Activated B cell treated with CpG ODN at 0.5 μM for 24 hours (primary cell): ENCODE measurements at regions not wholly inside any gene's neighbourhood (a gene's known extent, or its start where the extent isn't known, plus 50 kb on each side); places are given as distances from the start of the nearest gene placed in this dataset.

ENCODE experiments used
- ATAC-seq: fragments of 200-7000 bp; cut with Tn5 transposase; one replicate; pipeline ENCODE4 v1.10.0; 2021; ENCODE audit warnings: low read depth, mild to moderate bottlenecking, moderate library complexity
- CTCF ChIA-PET: fragments of 350-600 bp; sonication (Branson Sonifier 250); formaldehyde crosslinking; loops from one replicate; lab custom pipeline; 2021; ENCODE audit warnings: antibody characterized with exemption; lab: Charles Lee
- POLR2A ChIA-PET: fragments of 350-600 bp; sonication (Branson Sonifier 250); formaldehyde crosslinking; loops from one replicate; lab custom pipeline; 2021; ENCODE audit warnings: antibody characterized with exemption; lab: Charles Lee
- DNase-seq: peaks from one replicate; pipeline ENCODE4 v3.0.0; 2022
- H3K27ac Mint-ChIP-seq: one replicate; pipeline ENCODE4 v1.8.0; 2020; ENCODE audit warnings: mixed read lengths
- H3K27me3 Mint-ChIP-seq: one replicate; pipeline ENCODE4 v1.8.0; 2021; ENCODE audit warnings: mixed read lengths
- H3K36me3 Mint-ChIP-seq: one replicate; pipeline ENCODE4 v1.8.0; 2021; ENCODE audit warnings: low read depth, mixed read lengths
- H3K4me1 Mint-ChIP-seq: one replicate; pipeline ENCODE4 v1.8.0; 2021; ENCODE audit warnings: mixed read lengths
- H3K4me3 Mint-ChIP-seq: one replicate; pipeline ENCODE4 v1.8.0; 2020; ENCODE audit warnings: mild to moderate bottlenecking, mixed read lengths
- H3K9me3 Mint-ChIP-seq: one replicate; pipeline ENCODE4 v1.8.0; 2020; ENCODE audit warnings: mixed read lengths
- intact Hi-C: fragments of 100-400 bp; cut with micrococcal nuclease; formaldehyde crosslinking; loops from one replicate; pipeline ENCODE4 v1.15.1; 2024
- TF ChIP-seq, protein P1 (sequence below): fragments of 200-600 bp; IDR thresholded peaks from one replicate; pipeline ENCODE4 v1.8.0; 2022; ENCODE audit warnings: antibody characterized with exemption, mild to moderate bottlenecking

GRCh38 chr19:29263305-29264135 lies 50.6 kb upstream of the UQCRFS1 start:
- no peaks in the 10 kb centered on the region for H3K4me1 Mint-ChIP-seq
- TF ChIP-seq, protein P1, sequence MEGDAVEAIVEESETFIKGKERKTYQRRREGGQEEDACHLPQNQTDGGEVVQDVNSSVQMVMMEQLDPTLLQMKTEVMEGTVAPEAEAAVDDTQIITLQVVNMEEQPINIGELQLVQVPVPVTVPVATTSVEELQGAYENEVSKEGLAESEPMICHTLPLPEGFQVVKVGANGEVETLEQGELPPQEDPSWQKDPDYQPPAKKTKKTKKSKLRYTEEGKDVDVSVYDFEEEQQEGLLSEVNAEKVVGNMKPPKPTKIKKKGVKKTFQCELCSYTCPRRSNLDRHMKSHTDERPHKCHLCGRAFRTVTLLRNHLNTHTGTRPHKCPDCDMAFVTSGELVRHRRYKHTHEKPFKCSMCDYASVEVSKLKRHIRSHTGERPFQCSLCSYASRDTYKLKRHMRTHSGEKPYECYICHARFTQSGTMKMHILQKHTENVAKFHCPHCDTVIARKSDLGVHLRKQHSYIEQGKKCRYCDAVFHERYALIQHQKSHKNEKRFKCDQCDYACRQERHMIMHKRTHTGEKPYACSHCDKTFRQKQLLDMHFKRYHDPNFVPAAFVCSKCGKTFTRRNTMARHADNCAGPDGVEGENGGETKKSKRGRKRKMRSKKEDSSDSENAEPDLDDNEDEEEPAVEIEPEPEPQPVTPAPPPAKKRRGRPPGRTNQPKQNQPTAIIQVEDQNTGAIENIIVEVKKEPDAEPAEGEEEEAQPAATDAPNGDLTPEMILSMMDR = no peak
- DNase-seq = no peak
- CTCF ChIA-PET = interaction anchor here (0.5 to 1.4 kb wide), 5 partner anchors 10 to 1290 kb away, joined by 3 to 6 read pairs (median 3); no protein-coding TSS in a partner anchor
- no peaks in the 10 kb centered on the region for H3K36me3 Mint-ChIP-seq
- no peak for ATAC-seq
- intact Hi-C loops = no loop called here
- POLR2A ChIA-PET = no interaction called here
- H3K27me3 Mint-ChIP-seq = peaks cover 16% of the 10 kb centered on the region
- H3K27ac Mint-ChIP-seq = no peak overlapping the region
- H3K4me3 Mint-ChIP-seq = no peak overlapping the region
- H3K9me3 Mint-ChIP-seq = no peaks in the 10 kb centered on the region

DNA sequence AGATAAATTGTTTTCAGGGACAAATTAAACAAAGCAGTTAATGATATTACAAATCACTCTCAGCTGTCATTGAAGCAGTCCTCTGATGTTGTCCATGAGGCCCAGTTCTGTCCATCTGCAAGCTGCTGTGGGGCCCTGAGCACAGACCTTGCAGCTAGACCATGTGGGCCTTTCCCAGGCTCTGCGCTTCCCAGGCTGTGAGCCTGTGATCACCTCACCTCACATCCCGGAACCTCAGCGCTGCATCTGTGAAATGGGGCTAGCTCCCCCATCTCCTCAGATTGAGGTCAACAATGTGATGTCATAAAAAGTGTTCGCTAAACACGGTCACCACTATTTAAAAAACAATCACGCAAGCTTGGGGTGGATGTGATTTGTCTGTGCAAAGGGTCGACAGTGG lies 51.9 kb upstream of the UQCRFS1 start:
- Mint-ChIP-seq H3K4me3 (no peak overlapping the region), H3K36me3 (no peaks in the 10 kb centered on the region), H3K27me3 (peaks cover 18% of the 10 kb centered on the region), H3K9me3 (no peaks in the 10 kb centered on the region), H3K27ac (no peak overlapping the region), H3K4me1 (no peaks in the 10 kb centered on the region)
- DNase-seq (no peak), ATAC-seq (no peak)
- ChIA-PET POLR2A (no interaction called here), CTCF (interaction anchor here (1.4 kb wide), 1 partner anchor 8 kb away, joined by 3 read pairs; no protein-coding TSS in a partner anchor)
- TF ChIP-seq, protein P1 = no peak
- intact Hi-C loops = no loop called here

DNA sequence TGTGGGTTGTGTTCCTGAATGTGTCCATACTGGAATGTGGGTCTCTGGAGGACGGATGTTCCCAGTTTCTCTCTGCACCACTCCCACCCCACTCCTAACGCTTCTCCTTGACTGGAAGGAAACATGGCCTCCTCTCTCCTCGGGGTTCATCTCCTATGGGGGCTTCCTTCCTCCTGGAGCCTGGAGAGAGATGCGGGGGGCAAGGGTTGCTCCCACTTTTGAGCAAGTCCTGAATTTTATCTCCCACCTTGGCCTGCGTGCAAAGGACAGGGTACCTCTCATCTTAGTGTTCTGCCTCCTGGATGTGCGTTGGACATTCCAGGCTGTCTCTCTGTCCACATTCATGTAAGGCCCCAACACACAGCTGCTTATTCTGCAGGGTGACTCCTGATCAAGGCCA lies 52.5 kb upstream of the UQCRFS1 start:
- ChIA-PET POLR2A (no interaction called here), CTCF (interaction anchor here (1.4 kb wide), 1 partner anchor 8 kb away, joined by 3 read pairs; no protein-coding TSS in a partner anchor)
- Mint-ChIP-seq H3K4me1 (no peaks in the 10 kb centered on the region), H3K27me3 (peaks cover 18% of the 10 kb centered on the region), H3K4me3 (no peak overlapping the region), H3K9me3 (no peaks in the 10 kb centered on the region), H3K36me3 (no peaks in the 10 kb centered on the region), H3K27ac (no peak overlapping the region)
- TF ChIP-seq, protein P1 = no peak
- ATAC-seq (no peak), DNase-seq (no peak)
- intact Hi-C loops = no loop called here

DNA sequence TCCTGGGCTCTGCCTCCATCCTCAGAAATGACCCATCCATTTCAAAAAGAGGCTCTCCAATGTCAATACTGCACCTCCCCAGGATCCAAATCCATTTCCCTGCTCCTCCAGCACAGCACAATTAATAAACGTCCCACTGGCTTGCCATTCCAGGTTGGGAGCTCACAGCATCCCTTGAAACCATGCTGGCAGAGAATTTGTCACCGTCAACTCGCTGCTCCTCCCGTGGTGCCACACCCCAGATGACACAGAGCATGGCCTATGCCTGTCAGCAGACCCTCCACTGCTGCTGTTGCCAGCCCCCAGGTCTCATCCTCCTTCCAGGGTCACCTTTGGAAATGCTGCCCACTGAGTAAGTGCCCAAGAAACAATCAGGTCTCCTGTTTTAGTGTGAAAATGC lies 53.0 kb upstream of the UQCRFS1 start:
- Mint-ChIP-seq H3K27ac (no peak overlapping the region), H3K4me1 (no peaks in the 10 kb centered on the region), H3K4me3 (no peak overlapping the region), H3K27me3 (peaks cover 18% of the 10 kb centered on the region), H3K36me3 (no peaks in the 10 kb centered on the region), H3K9me3 (peaks cover under 1% of the 10 kb centered on the region)
- CTCF ChIA-PET = no interaction called here
- intact Hi-C loops = no loop called here
- TF ChIP-seq, protein P1 = no peak
- POLR2A ChIA-PET = no interaction called here
- no peak for ATAC-seq
- DNase-seq = no peak

DNA sequence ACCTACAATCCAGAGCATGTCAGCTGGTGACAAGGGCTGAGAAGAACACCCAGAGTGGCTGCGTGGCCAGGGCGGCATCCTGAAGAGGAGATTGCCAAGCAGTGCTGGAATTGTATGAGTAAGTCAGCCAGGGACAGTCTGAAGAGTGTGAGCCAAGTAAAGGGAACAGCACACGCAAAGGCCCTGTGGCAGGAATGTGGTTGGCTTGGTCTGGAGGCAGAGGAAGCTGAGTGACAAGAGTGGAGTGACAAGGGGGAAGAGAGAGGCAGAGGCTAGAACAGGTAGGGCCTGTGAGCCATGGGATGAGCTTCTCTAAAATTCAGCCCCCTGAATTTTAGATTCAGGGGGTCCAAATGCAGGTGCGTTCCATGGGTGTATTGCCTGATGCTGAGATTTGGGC lies 53.7 kb upstream of the UQCRFS1 start:
- Mint-ChIP-seq H3K27ac (no peak overlapping the region), H3K4me1 (no peaks in the 10 kb centered on the region), H3K9me3 (peaks cover 5% of the 10 kb centered on the region), H3K36me3 (no peaks in the 10 kb centered on the region), H3K4me3 (no peak overlapping the region), H3K27me3 (peaks cover 18% of the 10 kb centered on the region)
- CTCF ChIA-PET = no interaction called here
- intact Hi-C loops = no loop called here
- TF ChIP-seq, protein P1 = no peak
- POLR2A ChIA-PET = no interaction called here
- no peak for DNase-seq
- ATAC-seq = no peak
